Motor neuron (in vitro differentiated cells): ENCODE measurements at regions not wholly inside any gene's neighbourhood (a gene's known extent, or its start where the extent isn't known, plus 50 kb on each side); places are given as distances from the start of the nearest gene placed in this dataset.

Experiments used
- ATAC-seq, 8 experiments: fragments of 200-7000 bp; cut with Tn5 transposase; replicated peaks in 6 of 8; 2 replicates each; pipeline ENCODE4 v1.8.0; 2021; ENCODE audit warnings: mild to moderate bottlenecking in 8 of 8, moderate library complexity in 8 of 8
- H3K27ac ChIP-seq, 2 donors: fragments of 250-450 bp; sonication (Bioruptor Pico); 2 replicates each; pipeline ENCODE4 v1.9.0; 2021; ENCODE audit warnings: antibody characterized with exemption in 2 of 2, mild to moderate bottlenecking in 2 of 2, moderate library complexity in 1 of 2
- H3K4me1 ChIP-seq, 2 donors: fragments of 250-450 bp; sonication (Bioruptor Pico); replicated peaks in 1 of 2; 2 replicates each; pipeline ENCODE4 v1.6.1; 2021; ENCODE audit warnings: antibody characterized with exemption in 2 of 2, mild to moderate bottlenecking in 2 of 2, moderate library complexity in 1 of 2
- H3K4me3 ChIP-seq, 5 donors: fragments of 250-450 bp; sonication (Bioruptor Pico); 2 replicates each; pipeline ENCODE4 v1.9.0; 2021; ENCODE audit warnings: antibody characterized with exemption in 5 of 5, mild to moderate bottlenecking in 5 of 5, moderate library complexity in 4 of 5
- WGBS, 10 experiments: fragments of 450-650 bp; shearing (Covaris generic); methylation state at CpG; one replicate each; pipeline ENCODE4 v1.0.0; 2022; 5-methylcytosine and 5-hydroxymethylcytosine counted together
- in situ Hi-C, 9 experiments: fragments of 400-800 bp; cut with MboI; loops; one replicate each; pipeline ENCODE4 v1.15.0; 2021; ENCODE audit warnings: low sequenced_read_pairs in 9 of 9, low pct_unique_long_range_greater_than_20kb in 2 of 9; ENCODE audit not compliant: unreplicated experiment in 9 of 9

DNA sequence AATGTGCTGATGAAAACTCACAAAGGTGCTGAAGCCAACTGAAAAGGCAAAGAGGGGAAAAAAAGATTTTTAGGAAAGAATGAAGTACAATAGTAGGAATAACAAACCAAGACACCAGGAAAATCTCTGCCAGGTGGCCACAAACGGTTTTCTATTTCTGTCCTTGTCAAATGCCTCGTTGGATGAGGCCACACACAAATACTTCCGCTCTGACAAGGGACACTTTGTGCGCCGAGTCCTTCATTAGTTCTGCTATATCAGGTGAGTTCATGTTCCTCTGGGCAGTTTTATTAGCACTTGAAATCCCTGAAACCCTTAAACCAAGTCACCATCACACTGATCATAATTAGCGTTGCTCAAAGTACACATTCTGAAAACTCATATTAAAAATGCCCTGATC, 373.1 kb downstream of the VPS13C start:
- no peak for ATAC-seq
- in situ Hi-C loops = no loop called here
- Histone ChIP-seq H3K4me1 (no peaks in the 10 kb centered on the region), H3K4me3 (no peak overlapping the region), H3K27ac (no peak overlapping the region)
- 0 to 82% (median 43%) methylated on average over 1 to 6 of the region's 6 CpGs; no CpG with 5 or more reads in 1 of the 10 experiments for WGBS, 10 experiments

DNA sequence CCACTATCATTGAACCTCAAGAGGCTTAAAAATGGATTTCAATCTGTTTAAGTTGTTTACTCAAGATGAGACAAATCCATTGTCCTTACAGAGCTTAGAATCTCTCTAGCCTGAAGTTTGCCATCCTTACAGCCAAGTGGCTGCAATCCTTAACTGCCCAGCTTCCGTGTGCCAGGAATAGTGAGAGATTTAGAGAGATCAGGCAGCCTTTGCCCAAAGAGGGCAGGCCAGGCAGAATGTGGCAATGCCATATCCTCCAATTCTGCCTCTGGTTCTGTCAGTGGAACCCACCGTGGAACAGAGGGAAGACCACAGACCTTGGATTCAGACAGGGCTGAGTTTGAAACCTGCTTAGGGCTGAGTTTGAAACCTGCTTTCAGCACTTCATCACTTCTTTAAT, 374.3 kb downstream of the VPS13C start:
- Histone ChIP-seq H3K4me3 (no peak overlapping the region), H3K4me1 (no peaks in the 10 kb centered on the region), H3K27ac (no peak overlapping the region)
- 0 to 88% (median 65%) methylated on average over 1 to 2 of the region's 2 CpGs; no CpG with 5 or more reads in 6 of the 10 experiments for WGBS, 10 experiments
- in situ Hi-C loops = no loop called here
- ATAC-seq = no peak

DNA sequence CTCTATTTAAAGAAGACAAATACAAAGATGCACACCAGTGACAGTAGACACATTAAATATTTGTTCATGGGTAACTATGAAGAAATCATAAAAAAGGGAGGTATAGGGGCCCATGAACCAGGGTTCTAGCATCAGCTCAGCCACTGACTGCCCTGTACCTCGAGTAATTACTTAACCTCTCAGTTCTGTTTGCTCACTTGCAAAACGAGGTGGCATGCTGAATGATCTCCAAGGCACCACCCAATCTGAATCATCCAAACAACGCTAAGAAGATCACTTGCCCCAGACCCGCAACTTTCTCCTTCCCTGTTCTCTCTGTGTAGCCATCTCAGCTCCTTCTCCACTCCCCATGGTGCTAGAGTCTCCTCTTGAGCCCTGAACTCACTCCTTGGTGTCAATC, 374.7 kb downstream of the VPS13C start:
- H3K4me3 ChIP-seq = no peak overlapping the region
- 18 to 100% (median 75%) methylated on average over 1 to 4 of the region's 4 CpGs; no CpG with 5 or more reads in 2 of the 10 experiments for WGBS, 10 experiments
- in situ Hi-C loops = no loop called here
- no peak overlapping the region for H3K27ac ChIP-seq
- H3K4me1 ChIP-seq = no peaks in the 10 kb centered on the region
- ATAC-seq = peak in 3 of 8 experiments; percentile 36 to 63 (median 53)

DNA sequence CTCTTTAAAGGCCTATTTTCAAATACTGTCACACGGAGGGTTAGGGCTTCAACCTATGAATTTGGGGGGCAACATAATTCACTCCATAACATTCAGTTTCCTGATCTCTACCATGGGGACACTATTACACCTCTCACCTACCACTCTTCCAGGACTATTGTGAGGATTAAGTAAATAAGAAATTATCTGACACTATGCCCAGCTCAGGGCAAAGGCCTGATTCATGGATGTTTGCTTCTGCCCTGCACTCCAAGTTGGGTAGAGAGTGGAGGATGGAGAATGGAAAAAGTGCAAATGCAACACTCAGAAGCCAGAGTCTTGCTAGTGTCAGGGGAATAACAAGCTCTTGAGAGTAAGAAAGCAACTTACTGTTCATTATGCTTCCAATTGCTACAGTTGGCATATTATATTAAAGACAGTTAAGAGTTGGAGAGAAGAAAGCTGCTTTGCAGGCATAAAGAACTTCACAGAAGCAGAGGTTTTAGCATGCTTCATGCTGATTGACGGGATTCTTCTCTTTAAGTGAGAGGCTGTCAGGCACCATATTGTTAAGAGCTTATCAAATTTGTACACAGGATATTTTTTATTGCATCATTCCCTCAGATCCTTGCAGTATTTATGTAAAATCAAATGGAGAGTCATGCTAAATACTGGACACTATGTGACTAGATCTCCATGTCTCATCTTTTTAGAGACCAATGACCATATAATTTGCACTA, 375.3 kb downstream of the VPS13C start:
- no peak for ATAC-seq
- in situ Hi-C loops = no loop called here
- H3K4me1 ChIP-seq = no peaks in the 10 kb centered on the region
- H3K27ac ChIP-seq = no peak overlapping the region
- H3K4me3 ChIP-seq = no peak overlapping the region
- 8 to 100% (median 83%) methylated on average over 1 to 2 of the region's 2 CpGs; no CpG with 5 or more reads in 1 of the 10 experiments for whole genome bisulfite sequencing, 10 experiments

DNA sequence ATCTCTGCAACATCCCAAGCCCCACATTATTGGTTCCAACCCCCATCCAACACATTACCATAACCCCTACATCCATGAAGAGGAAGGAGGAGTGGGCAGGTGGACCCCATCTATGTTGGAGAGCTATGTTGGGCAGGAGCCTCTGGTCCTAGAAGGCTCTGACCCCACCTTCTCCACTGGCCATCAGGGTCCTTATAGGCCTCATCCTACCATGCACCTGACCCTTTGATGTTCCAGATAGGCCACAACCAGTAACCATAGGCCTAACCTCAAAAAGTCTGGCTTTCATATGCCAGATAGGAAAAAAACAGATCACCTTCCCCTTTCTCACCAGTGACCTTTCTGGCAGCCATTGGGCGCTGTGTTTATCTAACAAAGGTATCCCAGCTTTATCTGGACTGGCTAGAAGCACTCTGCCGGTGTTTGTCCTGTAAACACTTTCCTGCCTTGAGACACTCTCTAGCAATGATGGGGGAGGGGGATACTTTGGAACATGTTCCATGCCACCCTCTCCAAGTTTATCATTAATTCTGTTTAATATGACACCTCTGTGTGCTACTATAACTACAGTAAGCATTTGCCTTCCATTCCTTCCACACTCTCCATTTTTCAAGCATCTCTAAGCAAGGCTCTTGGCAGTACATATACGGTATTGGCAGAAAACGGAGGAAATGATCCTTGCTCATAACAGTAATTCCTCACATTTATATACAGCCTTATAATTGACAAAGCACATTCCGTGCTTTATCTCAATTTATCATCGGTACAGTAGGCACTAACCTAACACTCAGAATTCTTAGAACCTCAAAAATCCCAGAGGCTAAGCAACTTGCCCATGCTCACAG, 377.1 kb downstream of the VPS13C start:
- in situ Hi-C loops = no loop called here
- WGBS, 10 experiments = 50 to 100% (median 79%) methylated on average over 1 to 6 of the region's 6 CpGs; no CpG with 5 or more reads in 1 of the 10 experiments
- no peak overlapping the region for H3K4me3 ChIP-seq
- H3K27ac ChIP-seq = no peak overlapping the region
- no peak for ATAC-seq
- H3K4me1 ChIP-seq = no peaks in the 10 kb centered on the region

DNA sequence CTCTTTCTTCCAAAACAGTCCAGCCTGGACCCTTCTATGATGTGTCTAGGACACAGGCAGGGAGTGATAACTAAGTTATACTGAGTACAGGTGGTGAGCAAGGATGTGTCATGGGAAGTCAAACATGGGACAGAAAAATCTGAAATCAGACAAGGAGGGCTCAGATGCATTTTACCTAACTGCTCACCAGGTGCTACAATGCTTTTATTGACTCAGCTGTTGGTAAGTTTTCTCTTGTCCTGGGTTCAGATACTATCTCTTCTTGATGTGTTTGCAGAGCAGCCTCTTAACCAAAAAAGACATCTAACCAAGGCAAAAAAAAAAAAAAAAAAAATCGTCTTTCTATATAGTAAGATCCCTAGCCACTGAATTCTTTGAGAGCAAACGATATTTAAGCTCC, 378.6 kb downstream of the VPS13C start:
- no peaks in the 10 kb centered on the region for H3K4me1 ChIP-seq
- ATAC-seq = no peak
- WGBS, 10 experiments = 0 to 80% (median 30%) methylated on average over 1 to 2 of the region's 2 CpGs; no CpG with 5 or more reads in 1 of the 10 experiments
- in situ Hi-C loops = no loop called here
- H3K4me3 ChIP-seq = no peak overlapping the region
- no peak overlapping the region for H3K27ac ChIP-seq

DNA sequence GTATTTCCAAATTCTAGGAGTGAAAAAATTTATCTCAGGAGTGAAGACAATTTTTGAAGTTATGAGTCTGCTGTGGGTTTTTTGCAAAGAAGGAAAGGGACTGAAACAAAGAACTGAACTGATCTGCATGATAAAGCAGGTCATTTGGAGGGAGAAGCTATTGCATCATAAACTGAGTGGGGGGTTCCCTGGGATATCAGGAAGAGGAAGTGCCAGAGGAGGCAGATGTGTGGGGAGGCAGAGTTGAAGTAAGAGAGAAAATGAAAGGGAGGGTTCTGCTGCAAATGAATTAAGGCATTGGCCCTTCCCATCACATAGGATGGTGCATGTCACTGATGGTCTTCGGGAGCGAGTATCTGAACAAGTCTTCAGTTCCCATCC, 379.2 kb downstream of the VPS13C start:
- ATAC-seq = no peak
- H3K4me1 ChIP-seq = no peaks in the 10 kb centered on the region
- H3K4me3 ChIP-seq = no peak overlapping the region
- WGBS, 10 experiments = 57 to 100% (median 70%) methylated on average over 2 of the region's 2 CpGs; no CpG with 5 or more reads in 7 of the 10 experiments
- H3K27ac ChIP-seq = no peak overlapping the region
- in situ Hi-C loops = no loop called here

DNA sequence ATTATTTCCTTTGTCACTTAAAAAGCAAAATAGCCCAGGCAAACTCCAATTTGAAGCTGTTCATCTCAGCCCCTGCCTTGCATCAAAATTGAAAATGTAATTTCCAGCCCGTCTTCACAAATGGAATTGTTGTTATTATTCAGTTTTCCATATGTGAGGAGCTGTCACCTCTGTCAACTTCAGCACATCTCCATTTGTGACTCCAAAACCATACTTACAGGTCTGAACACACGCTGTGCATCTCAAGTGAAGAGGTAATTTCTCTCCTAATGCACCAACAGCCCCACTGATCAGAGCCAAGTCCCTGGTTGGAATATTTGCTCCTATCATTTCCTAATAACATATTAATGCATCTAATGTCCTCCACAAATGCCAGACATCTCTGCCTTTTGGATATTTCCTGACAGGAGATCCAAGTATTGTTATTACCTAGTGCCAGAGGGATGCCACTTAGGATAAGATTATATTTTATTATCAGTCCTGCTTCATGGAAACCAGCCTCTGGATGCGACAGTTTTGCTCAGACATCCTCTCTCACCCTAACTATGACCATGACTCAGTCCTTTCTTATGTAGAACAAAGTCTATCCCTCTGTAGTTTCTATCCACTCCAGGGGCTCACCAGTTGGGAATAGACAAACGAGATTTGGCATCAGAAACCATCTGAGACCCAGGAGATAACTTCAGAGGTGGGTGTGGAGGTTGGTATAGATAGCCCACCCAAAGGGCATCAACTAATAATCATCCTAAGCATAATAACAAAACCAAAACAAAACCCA, 379.8 kb downstream of the VPS13C start:
- H3K27ac ChIP-seq = no peak overlapping the region
- H3K4me3 ChIP-seq = no peak overlapping the region
- H3K4me1 ChIP-seq = no peaks in the 10 kb centered on the region
- in situ Hi-C loops = no loop called here
- ATAC-seq = no peak
- WGBS, 10 experiments = 0 to 63% (median 37%) methylated on average over 1 to 3 of the region's 4 CpGs; no CpG with 5 or more reads in 4 of the 10 experiments

DNA sequence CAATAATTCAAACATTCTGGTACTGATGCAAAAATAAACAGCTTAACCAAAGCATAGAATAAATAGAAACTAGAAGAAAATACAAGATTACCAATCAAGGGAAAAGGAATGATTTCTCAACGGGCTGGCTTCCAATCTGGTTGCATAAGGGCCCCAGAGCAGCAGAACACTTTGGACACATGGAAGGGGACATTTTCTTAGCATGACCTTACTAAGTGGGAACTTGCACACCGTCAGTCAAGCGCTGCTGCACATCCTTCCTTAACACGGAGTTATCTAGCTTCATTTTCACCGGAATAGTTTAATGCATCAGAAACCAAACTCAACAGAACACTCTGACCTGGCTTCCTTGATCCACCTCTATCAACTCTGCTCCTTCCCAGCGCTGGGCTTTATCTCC, 388.5 kb downstream of the VPS13C start:
- no peaks in the 10 kb centered on the region for H3K4me1 ChIP-seq
- no peak for ATAC-seq
- H3K4me3 ChIP-seq = no peak overlapping the region
- no peak overlapping the region for H3K27ac ChIP-seq
- WGBS, 10 experiments = 11 to 100% (median 75%) methylated on average over 1 to 6 of the region's 6 CpGs; no CpG with 5 or more reads in 1 of the 10 experiments
- in situ Hi-C loops = no loop called here

DNA sequence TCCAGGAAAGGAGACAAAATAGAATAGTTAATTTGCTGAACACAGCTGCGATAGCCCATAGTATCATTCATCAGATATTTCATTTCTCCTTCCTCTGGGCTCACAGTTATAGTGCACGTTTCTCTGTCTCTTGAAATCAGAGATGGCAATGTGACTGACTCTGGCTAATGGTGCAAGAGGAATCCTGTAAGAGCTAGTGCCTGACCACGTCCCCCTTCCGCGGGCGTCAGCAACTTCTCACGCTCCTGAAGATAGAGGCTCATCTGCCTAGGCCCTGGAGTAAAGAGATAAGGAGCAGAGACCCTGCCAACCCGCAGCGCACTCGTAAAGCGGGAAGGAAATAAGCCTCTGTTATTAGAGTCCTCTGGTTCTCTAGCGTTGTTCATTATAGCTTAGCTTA, 391.8 kb downstream of the VPS13C start:
- in situ Hi-C loops = no loop called here
- Histone ChIP-seq H3K4me1 (no peaks in the 10 kb centered on the region), H3K4me3 (no peak overlapping the region), H3K27ac (no peak overlapping the region)
- ATAC-seq = no peak
- 59 to 100% (median 89%) methylated on average over 1 to 12 of the region's 12 CpGs for WGBS, 10 experiments

DNA sequence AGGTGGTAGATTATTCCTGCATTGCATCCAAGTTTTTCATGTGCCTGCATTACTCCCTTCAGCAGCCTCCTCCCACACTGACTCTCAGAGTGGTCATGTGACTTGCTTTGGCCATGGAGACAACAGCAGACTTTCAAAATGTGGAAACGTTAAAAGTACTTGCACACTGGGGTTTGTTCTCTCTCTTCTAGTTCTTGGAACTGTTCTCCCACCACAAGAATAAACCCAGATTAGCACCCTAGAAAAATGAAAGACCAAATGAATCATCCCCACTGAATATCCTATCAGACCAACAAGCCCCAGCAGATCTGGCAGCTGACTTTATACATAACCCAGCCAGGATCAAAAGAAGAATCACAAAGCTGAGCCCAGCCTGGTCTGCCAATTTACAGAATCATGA, 398.5 kb downstream of the VPS13C start:
- H3K4me3 ChIP-seq = no peak overlapping the region
- in situ Hi-C loops = no loop called here
- H3K27ac ChIP-seq = no peak overlapping the region
- 0 to 100% (median 67%) methylated on average over 1 of the region's 1 CpG; no CpG with 5 or more reads in 3 of the 10 experiments for WGBS, 10 experiments
- ATAC-seq = peak in 2 of 8 experiments; percentile 42 to 45
- H3K4me1 ChIP-seq = no peaks in the 10 kb centered on the region

DNA sequence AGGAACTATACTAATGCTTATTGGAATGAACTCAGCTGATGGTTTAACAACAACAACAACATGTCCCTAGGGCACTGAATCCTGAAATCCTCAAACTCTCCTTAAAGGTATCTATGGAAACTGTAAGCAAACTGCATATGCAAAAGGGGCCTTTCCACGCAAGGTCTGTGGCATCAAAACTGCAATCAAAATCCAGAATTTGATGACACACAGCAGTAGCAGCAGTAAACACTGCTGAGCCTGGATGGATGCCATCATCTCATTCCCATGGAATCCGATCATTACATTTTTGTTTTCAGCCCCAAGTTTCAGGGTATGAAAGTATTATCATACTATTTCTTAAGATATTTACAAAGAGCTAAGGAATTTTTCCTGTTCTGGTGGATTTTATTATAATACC, 399.7 kb downstream of the VPS13C start:
- Histone ChIP-seq H3K4me3 (no peak overlapping the region), H3K27ac (no peak overlapping the region), H3K4me1 (no peaks in the 10 kb centered on the region)
- 0 to 100% (median 77%) methylated on average over 1 to 2 of the region's 2 CpGs; no CpG with 5 or more reads in 2 of the 10 experiments for WGBS, 10 experiments
- in situ Hi-C loops = no loop called here
- ATAC-seq = peak in 3 of 8 experiments; percentile 91 to 92 (median 91)
